CD4-positive, alpha-beta T cell (primary cell): ENCODE measurements at regions not wholly inside any gene's neighbourhood (a gene's known extent, or its start where the extent isn't known, plus 50 kb on each side); places are given as distances from the start of the nearest gene placed in this dataset.

Experiments used
- ATAC-seq: fragments of 200-7000 bp; cut with Tn5 transposase; one replicate; pipeline ENCODE4 v1.10.0; 2022; ENCODE audit warnings: mild to moderate bottlenecking; ENCODE audit not compliant: poor library complexity
- CTCF ChIA-PET: fragments of 350-600 bp; sonication (Branson Sonifier 250); formaldehyde crosslinking; loops from one replicate; lab custom pipeline; 2021; ENCODE audit warnings: antibody characterized with exemption, inconsistent platforms; lab: Charles Lee
- POLR2A ChIA-PET: fragments of 350-600 bp; sonication (Branson Sonifier 250); formaldehyde crosslinking; loops from one replicate; lab custom pipeline; 2021; ENCODE audit warnings: antibody characterized with exemption, inconsistent platforms; lab: Charles Lee
- DNase-seq, 14 experiments: peaks; one replicate each; pipeline ENCODE4 v3.0.0-alpha.2; 2013 to 2020; ENCODE audit warnings: mixed read lengths in 2 of 14
- H3K27ac ChIP-seq, 2 donors: one replicate each; pipeline versions ENCODE4 v1.5.1 to v1.7.0; 2013; ENCODE audit warnings: low read length in 2 of 2, low read depth in 1 of 2, mild to moderate bottlenecking in 1 of 2
- H3K27me3 ChIP-seq, 2 experiments: 1 replicate in 1 of 2; 2 replicates in 1 of 2; pipeline versions ENCODE4 v1.6.1 to v1.7.0; 2013; ENCODE audit warnings: low read length in 2 of 2, control low read depth in 1 of 2, mild to moderate bottlenecking in 1 of 2, moderate library complexity in 1 of 2; ENCODE audit not compliant: insufficient read depth in 2 of 2, control insufficient read depth in 1 of 2
- H3K36me3 ChIP-seq: one replicate; pipeline ENCODE4 v1.6.1; 2013; ENCODE audit warnings: low read length, control low read depth; ENCODE audit not compliant: insufficient read depth
- H3K4me1 ChIP-seq: one replicate; pipeline ENCODE4 v1.6.1; 2013; ENCODE audit warnings: low read length, control low read depth; ENCODE audit not compliant: insufficient read depth
- H3K4me3 ChIP-seq: one replicate; pipeline ENCODE4 v1.5.1; 2013; ENCODE audit warnings: mild to moderate bottlenecking, low read length, moderate library complexity
- H3K9me3 ChIP-seq, 2 experiments: 1 replicate in 1 of 2; 2 replicates in 1 of 2; pipeline versions ENCODE4 v1.6.1 to v1.7.0; 2013; ENCODE audit warnings: low read length in 2 of 2, mild to moderate bottlenecking in 2 of 2, control low read depth in 1 of 2, moderate library complexity in 1 of 2; ENCODE audit not compliant: control insufficient read depth in 1 of 2, insufficient read depth in 1 of 2
- H3K27ac Mint-ChIP-seq: one replicate; pipeline ENCODE4 v1.8.0; 2020; ENCODE audit warnings: mixed read lengths
- H3K27me3 Mint-ChIP-seq: one replicate; pipeline ENCODE4 v1.8.0; 2021; ENCODE audit warnings: mixed read lengths
- H3K36me3 Mint-ChIP-seq: one replicate; pipeline ENCODE4 v1.8.0; 2021; ENCODE audit warnings: low read depth, mixed read lengths
- H3K4me1 Mint-ChIP-seq: one replicate; pipeline ENCODE4 v1.8.0; 2021; ENCODE audit warnings: low read depth, mixed read lengths
- H3K4me3 Mint-ChIP-seq: one replicate; pipeline ENCODE4 v1.8.0; 2020; ENCODE audit warnings: mild to moderate bottlenecking, mixed read lengths
- H3K9me3 Mint-ChIP-seq: one replicate; pipeline ENCODE4 v1.8.0; 2020; ENCODE audit warnings: mixed read lengths
- intact Hi-C, 2 experiments: fragments of 100-400 bp; cut with DNase I in 1 of 2; cut with micrococcal nuclease in 1 of 2; formaldehyde crosslinking; loops; one replicate each; pipeline versions ENCODE4 v1.15.1 to v1.9.0; 2023 to 2025; cut with DNase I, micrococcal nuclease
- TF ChIP-seq, protein P1 (sequence below): fragments of 200-600 bp; IDR thresholded peaks from one replicate; pipeline ENCODE4 v1.8.0; 2022; ENCODE audit warnings: antibody characterized with exemption, mild to moderate bottlenecking

DNA sequence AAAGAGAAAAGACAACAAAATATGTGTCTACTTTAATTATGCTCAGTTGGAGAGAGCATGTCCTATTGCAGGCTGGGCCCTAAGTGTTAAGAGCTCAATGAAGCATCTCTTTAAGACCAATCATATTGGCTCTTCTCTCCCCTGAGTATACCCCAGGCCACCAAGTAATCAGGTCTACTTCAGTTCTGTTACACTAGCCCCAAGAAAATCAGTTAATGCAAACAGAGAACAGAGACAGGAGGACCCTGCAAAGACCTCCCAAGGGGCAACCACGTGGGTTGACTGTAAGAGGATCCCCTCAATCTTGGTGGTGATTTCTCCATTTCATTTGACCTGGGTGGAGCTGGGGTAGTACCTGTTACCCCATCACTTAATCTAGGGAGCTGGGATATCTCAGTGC lies 451.0 kb upstream of the ZNF507 start:
- intact Hi-C loops, result no loop called here
- H3K4me1 Mint-ChIP-seq, result no peaks in the 10 kb centered on the region
- no peaks in the 10 kb centered on the region for H3K27me3 Mint-ChIP-seq

DNA sequence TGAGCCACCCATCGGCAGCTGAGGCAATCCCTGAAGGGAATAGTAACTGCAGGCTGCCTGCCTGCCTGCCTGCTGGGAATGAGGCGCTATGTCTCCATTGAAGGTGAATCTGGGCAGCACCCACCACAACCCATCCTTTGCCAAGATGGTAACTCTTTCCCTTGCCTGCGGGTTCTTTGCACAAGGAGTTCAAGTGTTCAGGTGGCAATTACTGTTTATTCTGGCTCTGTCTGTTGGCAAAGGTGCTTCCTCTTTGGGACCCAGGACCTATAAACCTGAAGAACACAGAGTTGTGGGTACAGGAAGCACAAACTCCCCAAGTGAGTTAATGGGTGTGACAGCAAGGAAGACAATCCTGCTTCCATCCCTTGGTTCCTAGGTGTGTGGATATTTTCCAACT lies 448.1 kb upstream of the ZNF507 start:
- no peaks in the 10 kb centered on the region for H3K36me3 Mint-ChIP-seq
- H3K36me3 ChIP-seq, result no peaks in the 10 kb centered on the region
- no peak for ATAC-seq
- no peak overlapping the region for H3K4me3 Mint-ChIP-seq
- H3K9me3 Mint-ChIP-seq, result peaks cover 6% of the 10 kb centered on the region
- CTCF ChIA-PET, result interaction anchor here (0.6 kb wide), 1 partner anchor 174 kb away, joined by 3 read pairs; no protein-coding TSS in a partner anchor
- no peaks in the 10 kb centered on the region for H3K4me1 Mint-ChIP-seq
- no peaks in the 10 kb centered on the region for H3K27me3 Mint-ChIP-seq
- intact Hi-C loops, result no loop called here
- TF ChIP-seq, protein P1, sequence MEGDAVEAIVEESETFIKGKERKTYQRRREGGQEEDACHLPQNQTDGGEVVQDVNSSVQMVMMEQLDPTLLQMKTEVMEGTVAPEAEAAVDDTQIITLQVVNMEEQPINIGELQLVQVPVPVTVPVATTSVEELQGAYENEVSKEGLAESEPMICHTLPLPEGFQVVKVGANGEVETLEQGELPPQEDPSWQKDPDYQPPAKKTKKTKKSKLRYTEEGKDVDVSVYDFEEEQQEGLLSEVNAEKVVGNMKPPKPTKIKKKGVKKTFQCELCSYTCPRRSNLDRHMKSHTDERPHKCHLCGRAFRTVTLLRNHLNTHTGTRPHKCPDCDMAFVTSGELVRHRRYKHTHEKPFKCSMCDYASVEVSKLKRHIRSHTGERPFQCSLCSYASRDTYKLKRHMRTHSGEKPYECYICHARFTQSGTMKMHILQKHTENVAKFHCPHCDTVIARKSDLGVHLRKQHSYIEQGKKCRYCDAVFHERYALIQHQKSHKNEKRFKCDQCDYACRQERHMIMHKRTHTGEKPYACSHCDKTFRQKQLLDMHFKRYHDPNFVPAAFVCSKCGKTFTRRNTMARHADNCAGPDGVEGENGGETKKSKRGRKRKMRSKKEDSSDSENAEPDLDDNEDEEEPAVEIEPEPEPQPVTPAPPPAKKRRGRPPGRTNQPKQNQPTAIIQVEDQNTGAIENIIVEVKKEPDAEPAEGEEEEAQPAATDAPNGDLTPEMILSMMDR, result no peak
- DNase-seq, result no peak
- H3K27me3 ChIP-seq, result no peaks in the 10 kb centered on the region
- no peaks in the 10 kb centered on the region for H3K4me1 ChIP-seq
- H3K9me3 ChIP-seq, result peaks cover 0 to 3% of the 10 kb centered on the region in 2 experiments
- no peak overlapping the region for H3K4me3 ChIP-seq
- no peak overlapping the region for H3K27ac Mint-ChIP-seq
- POLR2A ChIA-PET, result no interaction called here
- no peak overlapping the region for H3K27ac ChIP-seq

More for the DNA sequence above, 451.0 kb upstream of the ZNF507 start:
- H3K27me3 ChIP-seq, result no peaks in the 10 kb centered on the region
- ATAC-seq (no peak), DNase-seq (no peak)
- CTCF ChIA-PET, result interaction anchor here (0.5 kb wide), 1 partner anchor 38 kb away, joined by 3 read pairs; no protein-coding TSS in a partner anchor
- no peaks in the 10 kb centered on the region for H3K36me3 ChIP-seq
- peaks cover 0 to 13% of the 10 kb centered on the region in 2 experiments for H3K9me3 ChIP-seq
- POLR2A ChIA-PET, result no interaction called here
- TF ChIP-seq, protein P1, result no peak
- H3K4me1 ChIP-seq, result no peaks in the 10 kb centered on the region
- H3K27ac ChIP-seq, result no peak overlapping the region
- no peaks in the 10 kb centered on the region for H3K36me3 Mint-ChIP-seq
- H3K4me3 Mint-ChIP-seq, result no peak overlapping the region
- H3K9me3 Mint-ChIP-seq, result peaks cover 8% of the 10 kb centered on the region
- no peak overlapping the region for H3K4me3 ChIP-seq
- H3K27ac Mint-ChIP-seq, result no peak overlapping the region

DNA sequence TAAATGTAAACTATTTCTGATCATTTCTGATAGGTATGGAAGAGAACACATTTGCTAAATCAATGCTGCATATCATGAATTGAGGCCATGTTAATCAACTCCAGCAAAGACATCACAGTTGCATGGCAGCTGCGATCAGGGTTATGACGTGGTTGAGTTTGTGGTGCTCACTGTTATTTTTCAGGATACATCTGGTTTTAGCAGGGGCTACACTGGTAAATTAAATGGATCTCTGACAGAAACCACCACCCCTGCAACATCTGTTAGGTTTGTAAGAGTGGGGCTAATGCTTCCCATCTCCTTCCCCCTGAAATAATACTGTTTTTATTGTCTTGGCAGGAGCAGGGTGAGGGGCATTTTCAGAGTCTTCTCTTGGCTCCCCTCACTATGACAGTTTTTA lies 444.4 kb upstream of the ZNF507 start:
- ATAC-seq (no peak), DNase-seq (no peak)
- H3K27me3 Mint-ChIP-seq, result no peaks in the 10 kb centered on the region
- no peak overlapping the region for H3K4me3 Mint-ChIP-seq
- Histone ChIP-seq H3K36me3 (no peaks in the 10 kb centered on the region), H3K27ac (no peak overlapping the region), H3K27me3 (no peaks in the 10 kb centered on the region), H3K4me1 (no peaks in the 10 kb centered on the region), H3K9me3 (peaks cover 0 to 3% of the 10 kb centered on the region in 2 experiments), H3K4me3 (no peak overlapping the region)
- no peaks in the 10 kb centered on the region for H3K4me1 Mint-ChIP-seq
- no peak overlapping the region for H3K27ac Mint-ChIP-seq
- TF ChIP-seq, protein P1, result no peak
- ChIA-PET CTCF (no interaction called here), POLR2A (no interaction called here)
- intact Hi-C loops, result no loop called here
- peaks cover 2% of the 10 kb centered on the region for H3K9me3 Mint-ChIP-seq
- no peaks in the 10 kb centered on the region for H3K36me3 Mint-ChIP-seq
